CD4-positive, alpha-beta memory T cell (primary cell): ENCODE measurements at regions not wholly inside any gene's neighbourhood (a gene's known extent, or its start where the extent isn't known, plus 50 kb on each side); places are given as distances from the start of the nearest gene placed in this dataset.

ENCODE experiments used
- CTCF ChIA-PET: fragments of 350-600 bp; sonication (Branson Sonifier 250); formaldehyde crosslinking; loops from one replicate; lab custom pipeline; 2021; ENCODE audit warnings: inconsistent platforms; ENCODE audit not compliant: partially characterized antibody; lab: Charles Lee
- POLR2A ChIA-PET: fragments of 350-600 bp; sonication (Branson Sonifier 250); formaldehyde crosslinking; loops from one replicate; lab custom pipeline; 2021; ENCODE audit not compliant: partially characterized antibody; lab: Charles Lee
- DNase-seq, 5 donors: peaks; one replicate each; pipeline versions ENCODE4 v3.0.0 to v3.0.0-alpha.2; 2020 to 2022; ENCODE audit warnings: mixed read lengths in 1 of 5
- H3K27ac ChIP-seq: one replicate; pipeline ENCODE4 v1.7.0; 2013; ENCODE audit warnings: low read depth, low read length
- H3K27me3 ChIP-seq: 2 replicates; pipeline ENCODE4 v1.7.0; 2013; ENCODE audit warnings: mild to moderate bottlenecking, low read length, moderate library complexity; ENCODE audit not compliant: insufficient read depth
- H3K36me3 ChIP-seq: 2 replicates; pipeline ENCODE4 v1.7.0; 2013; ENCODE audit warnings: mild to moderate bottlenecking, low read length, moderate library complexity; ENCODE audit not compliant: insufficient read depth
- H3K4me1 ChIP-seq: 2 replicates; pipeline ENCODE4 v1.7.0; 2013; ENCODE audit warnings: mild to moderate bottlenecking, low read length, moderate library complexity; ENCODE audit not compliant: insufficient read depth
- H3K4me3 ChIP-seq, 2 donors: one replicate each; pipeline ENCODE4 v1.7.0; 2013; ENCODE audit warnings: low read length in 2 of 2, mild to moderate bottlenecking in 1 of 2
- H3K9me3 ChIP-seq, 2 donors: one replicate each; pipeline ENCODE4 v1.7.0; 2013; ENCODE audit warnings: low read length in 2 of 2, control low read depth in 1 of 2; ENCODE audit not compliant: control insufficient read depth in 1 of 2
- H3K27ac Mint-ChIP-seq, 7 donors: one replicate each; pipeline ENCODE4 v1.8.0; 2020 to 2021; ENCODE audit warnings: mixed read lengths in 7 of 7, mild to moderate bottlenecking in 6 of 7, inconsistent platforms in 3 of 7, moderate library complexity in 3 of 7
- H3K27me3 Mint-ChIP-seq, 2 donors: one replicate each; pipeline ENCODE4 v1.8.0; 2020 to 2021; ENCODE audit warnings: mixed read lengths in 2 of 2
- H3K36me3 Mint-ChIP-seq, 2 donors: one replicate each; pipeline ENCODE4 v1.8.0; 2020 to 2021; ENCODE audit warnings: mixed read lengths in 2 of 2, inconsistent platforms in 1 of 2, mild to moderate bottlenecking in 1 of 2
- H3K4me1 Mint-ChIP-seq, 4 donors: one replicate each; pipeline ENCODE4 v1.8.0; 2020 to 2021; ENCODE audit warnings: mixed read lengths in 4 of 4, mild to moderate bottlenecking in 1 of 4
- H3K4me3 Mint-ChIP-seq, 8 donors: one replicate each; pipeline ENCODE4 v1.8.0; 2020 to 2021; ENCODE audit warnings: mixed read lengths in 8 of 8, mild to moderate bottlenecking in 7 of 8, moderate library complexity in 6 of 8, inconsistent platforms in 3 of 8
- H3K9me3 Mint-ChIP-seq, 8 donors: one replicate each; pipeline ENCODE4 v1.8.0; 2020 to 2021; ENCODE audit warnings: mixed read lengths in 8 of 8, mild to moderate bottlenecking in 5 of 8, inconsistent platforms in 3 of 8, moderate library complexity in 1 of 8
- intact Hi-C: fragments of 100-400 bp; cut with micrococcal nuclease; formaldehyde crosslinking; loops from one replicate; pipeline ENCODE4 v1.15.1; 2023

DNA sequence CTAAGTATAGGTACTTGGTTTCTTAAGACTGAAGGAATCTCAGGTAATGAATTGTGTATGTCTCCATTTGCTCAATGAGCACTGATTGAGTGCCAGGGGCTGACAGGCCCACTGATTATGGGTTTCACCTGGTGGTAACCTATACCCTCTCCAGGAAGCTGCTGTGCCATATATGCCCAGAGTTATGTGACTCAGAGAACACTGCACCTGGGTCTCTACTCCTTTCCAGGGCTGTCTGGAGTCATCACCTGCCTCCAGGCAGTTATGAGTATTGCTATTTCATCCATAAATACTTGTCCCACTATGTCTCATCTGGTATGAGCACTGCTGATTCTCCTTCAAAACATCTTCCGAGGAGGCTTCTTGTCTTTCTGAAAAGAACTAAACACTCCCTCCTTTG lies 692.9 kb downstream of the BCL11B start:
- Histone ChIP-seq H3K9me3 (no peaks in the 10 kb centered on the region), H3K4me3 (no peak overlapping the region), H3K27ac (no peak overlapping the region), H3K27me3 (no peaks in the 10 kb centered on the region), H3K4me1 (no peaks in the 10 kb centered on the region), H3K36me3 (no peaks in the 10 kb centered on the region)
- no peaks in the 10 kb centered on the region for H3K36me3 Mint-ChIP-seq
- peaks cover 0 to 5% of the 10 kb centered on the region in 2 donors for H3K27me3 Mint-ChIP-seq
- intact Hi-C loops, result loop anchor here (10.0 kb wide), 1 partner anchor 444 kb away; no protein-coding TSS in a partner anchor
- no peak overlapping the region for H3K4me3 Mint-ChIP-seq
- no peaks in the 10 kb centered on the region for H3K9me3 Mint-ChIP-seq
- H3K27ac Mint-ChIP-seq, result no peak overlapping the region
- CTCF ChIA-PET, result no interaction called here
- no peaks in the 10 kb centered on the region for H3K4me1 Mint-ChIP-seq
- no peak for DNase-seq
- POLR2A ChIA-PET, result no interaction called here

DNA sequence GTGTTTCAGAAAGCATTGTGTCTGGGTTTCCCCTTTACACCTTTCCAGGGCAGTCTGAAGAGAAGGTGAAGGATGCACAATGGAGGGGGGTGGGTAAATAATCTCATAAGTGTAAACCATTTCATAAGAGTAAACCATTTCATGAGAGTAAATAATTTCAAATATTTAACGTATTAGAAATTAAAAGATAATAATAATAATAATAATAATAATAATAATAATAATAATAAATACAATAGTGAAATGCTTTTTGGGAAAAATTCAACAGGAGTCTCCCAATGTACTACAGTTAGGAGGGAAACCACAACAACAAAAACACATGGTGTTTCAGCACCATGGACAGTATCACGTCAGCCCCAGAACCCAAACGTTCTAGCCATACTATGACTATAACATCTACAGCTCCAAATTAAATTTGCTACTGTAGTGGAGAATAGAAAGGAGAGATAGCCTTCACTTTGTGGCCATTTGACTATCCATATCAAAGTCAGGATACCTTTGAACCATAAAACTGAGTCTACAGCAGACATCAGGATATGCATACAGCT lies 691.8 kb downstream of the BCL11B start:
- no peaks in the 10 kb centered on the region for H3K4me1 Mint-ChIP-seq
- Histone ChIP-seq H3K27me3 (no peaks in the 10 kb centered on the region), H3K4me1 (no peaks in the 10 kb centered on the region), H3K4me3 (no peak overlapping the region), H3K9me3 (no peaks in the 10 kb centered on the region), H3K36me3 (no peaks in the 10 kb centered on the region), H3K27ac (no peak overlapping the region)
- DNase-seq, result peak in 4 of 5 donors; percentile 4 to 28 (median 21)
- H3K27me3 Mint-ChIP-seq, result peaks cover 0 to 5% of the 10 kb centered on the region in 2 donors
- H3K27ac Mint-ChIP-seq, result no peak overlapping the region
- POLR2A ChIA-PET, result no interaction called here
- no peak overlapping the region for H3K4me3 Mint-ChIP-seq
- H3K9me3 Mint-ChIP-seq, result no peaks in the 10 kb centered on the region
- intact Hi-C loops, result no loop called here
- no peaks in the 10 kb centered on the region for H3K36me3 Mint-ChIP-seq
- CTCF ChIA-PET, result no interaction called here

DNA sequence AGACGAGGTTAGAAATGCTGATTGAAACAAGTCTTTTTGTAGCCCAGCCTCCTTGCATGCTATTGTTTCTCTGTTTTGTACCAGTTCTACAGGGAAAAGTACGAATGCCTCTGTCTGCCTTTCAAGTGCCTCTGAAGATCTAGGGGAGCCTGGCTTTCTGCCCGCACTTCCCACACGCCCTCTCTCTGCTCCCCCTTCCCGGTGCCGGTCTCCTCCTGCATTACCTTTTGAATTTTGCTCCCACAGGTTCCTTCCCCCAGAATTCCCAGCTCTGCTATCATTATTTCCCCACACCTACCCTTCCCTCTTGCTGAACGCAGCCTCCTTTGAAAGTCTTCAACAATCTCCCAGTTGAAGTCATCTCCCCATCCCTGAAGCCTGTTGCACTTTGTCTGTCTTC lies 689.7 kb downstream of the BCL11B start:
- H3K4me3 ChIP-seq, result no peak overlapping the region
- no peak overlapping the region for H3K27ac ChIP-seq
- intact Hi-C loops, result no loop called here
- Mint-ChIP-seq H3K9me3 (no peaks in the 10 kb centered on the region), H3K27ac (no peak overlapping the region), H3K36me3 (no peaks in the 10 kb centered on the region), H3K4me1 (no peaks in the 10 kb centered on the region), H3K27me3 (peaks cover 0 to 5% of the 10 kb centered on the region in 2 donors), H3K4me3 (no peak overlapping the region)
- DNase-seq, result no peak
- no peaks in the 10 kb centered on the region for H3K9me3 ChIP-seq
- POLR2A ChIA-PET, result no interaction called here
- no peaks in the 10 kb centered on the region for H3K27me3 ChIP-seq
- no peaks in the 10 kb centered on the region for H3K4me1 ChIP-seq
- CTCF ChIA-PET, result no interaction called here
- H3K36me3 ChIP-seq, result no peaks in the 10 kb centered on the region

DNA sequence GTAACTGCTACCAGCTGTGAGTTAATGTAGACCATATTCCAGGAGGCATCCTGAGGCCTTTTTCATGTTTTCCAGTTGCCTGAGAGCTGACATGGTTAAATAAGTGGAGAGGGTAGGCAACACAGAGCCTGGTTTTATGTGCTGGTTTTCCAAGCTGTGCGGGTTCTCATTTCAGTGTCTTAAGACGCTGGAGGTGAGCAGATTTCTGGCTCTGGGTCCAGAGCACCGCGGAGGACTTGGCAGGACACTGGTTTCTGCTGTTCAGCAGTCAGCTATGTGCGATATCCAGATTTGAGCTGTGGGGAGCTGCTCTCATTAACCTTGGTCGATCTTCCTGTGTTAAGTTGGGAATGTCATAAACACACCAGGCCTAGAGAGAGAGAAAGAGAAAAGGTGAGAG lies 680.8 kb downstream of the BCL11B start:
- ChIA-PET CTCF (no interaction called here), POLR2A (no interaction called here)
- Histone ChIP-seq H3K27ac (no peak overlapping the region), H3K36me3 (no peaks in the 10 kb centered on the region), H3K9me3 (no peaks in the 10 kb centered on the region), H3K4me3 (no peak overlapping the region), H3K4me1 (no peaks in the 10 kb centered on the region), H3K27me3 (no peaks in the 10 kb centered on the region)
- Mint-ChIP-seq H3K27me3 (no peaks in the 10 kb centered on the region), H3K4me3 (no peak overlapping the region), H3K4me1 (no peaks in the 10 kb centered on the region), H3K9me3 (peaks cover 0 to 5% (median 1%) of the 10 kb centered on the region in 8 donors), H3K36me3 (no peaks in the 10 kb centered on the region), H3K27ac (no peak overlapping the region)
- DNase-seq, result no peak
- intact Hi-C loops, result no loop called here

DNA sequence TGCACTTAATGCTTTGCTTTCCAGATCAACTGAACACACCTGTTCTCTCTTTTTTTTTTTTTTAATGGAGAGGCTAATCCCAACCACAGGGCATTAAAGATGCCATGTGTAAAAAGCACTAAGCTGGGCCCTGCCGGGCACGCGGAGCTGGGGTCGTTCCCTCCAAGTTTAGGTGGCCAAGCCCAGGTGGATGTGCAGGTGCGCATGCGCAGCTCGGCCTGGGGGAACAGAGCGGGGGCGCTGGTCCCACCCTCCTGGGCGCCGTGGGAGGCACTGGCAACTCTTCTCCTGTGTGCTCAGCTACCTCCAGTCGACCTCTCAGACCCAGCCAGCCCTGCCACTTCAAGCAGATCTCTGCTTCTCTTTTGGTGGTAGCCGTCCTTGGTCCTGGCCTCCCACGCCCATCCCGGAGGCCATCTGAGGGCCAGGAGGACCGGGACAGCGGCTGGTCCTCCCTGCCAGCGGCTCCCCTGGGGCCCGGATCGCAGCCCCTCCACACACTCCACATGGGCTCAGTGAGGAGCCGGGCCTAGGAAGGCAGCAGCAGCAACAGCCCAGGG lies 679.3 kb downstream of the BCL11B start:
- POLR2A ChIA-PET, result no interaction called here
- CTCF ChIA-PET, result no interaction called here
- peaks cover 0 to 7% of the 10 kb centered on the region in 2 donors for H3K9me3 ChIP-seq
- Mint-ChIP-seq H3K36me3 (peaks cover 0 to 4% of the 10 kb centered on the region in 2 donors), H3K27me3 (no peaks in the 10 kb centered on the region), H3K9me3 (peaks cover 3 to 20% (median 12%) of the 10 kb centered on the region in 8 donors), H3K27ac (no peak overlapping the region), H3K4me3 (no peak overlapping the region), H3K4me1 (no peaks in the 10 kb centered on the region)
- H3K27me3 ChIP-seq, result no peaks in the 10 kb centered on the region
- DNase-seq, result no peak
- H3K27ac ChIP-seq, result no peak overlapping the region
- H3K36me3 ChIP-seq, result no peaks in the 10 kb centered on the region
- intact Hi-C loops, result no loop called here
- H3K4me3 ChIP-seq, result no peak overlapping the region
- H3K4me1 ChIP-seq, result no peaks in the 10 kb centered on the region

DNA sequence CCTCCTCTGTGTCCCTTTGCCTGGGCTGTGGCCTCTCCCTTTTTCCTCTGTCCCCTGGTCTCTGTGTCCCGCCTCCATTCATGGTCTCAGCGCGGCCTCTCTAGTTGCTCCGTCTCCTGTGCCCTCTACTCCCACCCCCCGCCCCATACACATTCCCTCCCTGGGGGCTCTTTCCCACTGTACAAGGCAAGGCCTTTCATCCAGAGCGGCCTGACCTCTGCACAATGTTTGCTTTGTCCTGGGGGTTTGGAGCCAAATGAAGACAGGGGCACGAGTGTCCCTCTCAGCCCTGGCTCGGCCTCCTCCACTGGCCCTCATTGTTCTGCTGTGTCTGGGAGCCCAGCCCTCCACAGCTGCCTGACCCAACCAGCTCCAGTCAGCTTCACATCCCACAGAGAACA lies 678.6 kb downstream of the BCL11B start:
- Histone ChIP-seq H3K27me3 (no peaks in the 10 kb centered on the region), H3K9me3 (peaks cover 0 to 7% of the 10 kb centered on the region in 2 donors), H3K4me3 (no peak overlapping the region), H3K36me3 (no peaks in the 10 kb centered on the region), H3K27ac (no peak overlapping the region), H3K4me1 (no peaks in the 10 kb centered on the region)
- ChIA-PET POLR2A (no interaction called here), CTCF (no interaction called here)
- H3K4me1 Mint-ChIP-seq, result no peaks in the 10 kb centered on the region
- H3K9me3 Mint-ChIP-seq, result peaks cover 3 to 25% (median 15%) of the 10 kb centered on the region in 8 donors
- no peak overlapping the region for H3K4me3 Mint-ChIP-seq
- no peaks in the 10 kb centered on the region for H3K27me3 Mint-ChIP-seq
- intact Hi-C loops, result no loop called here
- no peak for DNase-seq
- H3K36me3 Mint-ChIP-seq, result peaks cover 0 to 4% of the 10 kb centered on the region in 2 donors
- H3K27ac Mint-ChIP-seq, result no peak overlapping the region

DNA sequence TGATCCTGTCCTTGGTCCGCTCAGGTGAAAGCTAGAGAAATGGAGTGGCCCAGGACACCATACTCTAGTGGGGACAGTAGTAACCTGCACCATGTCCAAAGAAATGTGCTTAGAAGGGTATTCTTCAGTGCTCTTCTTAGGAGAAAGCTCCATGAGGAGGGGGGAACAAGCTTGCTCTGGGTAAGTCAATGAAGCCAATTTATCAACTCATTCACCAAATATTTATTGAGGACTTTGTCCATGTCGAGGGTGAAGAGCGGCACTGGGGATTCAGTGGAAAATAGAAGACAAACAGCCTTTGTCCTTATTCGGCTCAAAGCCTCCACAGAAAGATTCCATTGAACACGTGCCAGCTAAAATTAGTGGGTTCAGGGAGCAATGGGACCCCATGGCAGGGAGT lies 677.8 kb downstream of the BCL11B start:
- H3K27ac ChIP-seq, result no peak overlapping the region
- H3K4me3 ChIP-seq, result no peak overlapping the region
- intact Hi-C loops, result no loop called here
- H3K36me3 Mint-ChIP-seq, result peaks cover 0 to 4% of the 10 kb centered on the region in 2 donors
- H3K4me1 Mint-ChIP-seq, result no peaks in the 10 kb centered on the region
- H3K27ac Mint-ChIP-seq, result no peak overlapping the region
- ChIA-PET POLR2A (no interaction called here), CTCF (no interaction called here)
- H3K4me1 ChIP-seq, result no peaks in the 10 kb centered on the region
- no peak overlapping the region for H3K4me3 Mint-ChIP-seq
- H3K27me3 ChIP-seq, result no peaks in the 10 kb centered on the region
- no peak for DNase-seq
- H3K9me3 Mint-ChIP-seq, result peaks cover 3 to 25% (median 15%) of the 10 kb centered on the region in 8 donors
- H3K9me3 ChIP-seq, result peaks cover 0 to 7% of the 10 kb centered on the region in 2 donors
- H3K36me3 ChIP-seq, result no peaks in the 10 kb centered on the region
- no peaks in the 10 kb centered on the region for H3K27me3 Mint-ChIP-seq
